ENCODE measurements at regions not wholly inside any gene's neighbourhood (a gene's known extent, or its start where the extent isn't known, plus 50 kb on each side); places are given as distances from the start of the nearest gene placed in this dataset.

- Histone ChIP-seq H3F3A (ENCODE audit: insufficient read depth, low read length, poor library complexity, severe bottlenecking) (no peaks in the 10 kb centered on the region), H2AFZ (ENCODE audit: low read depth, low read length) (no peak overlapping the region), H3K4me3 (ENCODE audit: low read length) (no peak overlapping the region), H3K9ac (ENCODE audit: low read length) (no peak overlapping the region), H4K20me1 (ENCODE audit: insufficient read depth) (no peaks in the 10 kb centered on the region), H3K9me3 (ENCODE audit: low read length) (no peaks in the 10 kb centered on the region), H3K27me3 (ENCODE audit: insufficient read depth, low read depth, low read length) (no peaks in the 10 kb centered on the region), H3K9me2 (ENCODE audit: insufficient read depth, low read length) (no peaks in the 10 kb centered on the region), H3K36me3 (ENCODE audit: insufficient read depth, low read length) (no peaks in the 10 kb centered on the region), H3K27ac (ENCODE audit: low read length) (no peak overlapping the region), H3K4me2 (ENCODE audit: low read length) (no peak overlapping the region), H3K79me2 (replicated peaks; ENCODE audit: insufficient read depth, low read length) (no peaks in the 10 kb centered on the region)
- TF ChIP-seq EP300 (conservative IDR thresholded peaks at IDR 0.05; ENCODE audit: poor library complexity, severe bottlenecking) (no peak), SMC3 (conservative IDR thresholded peaks at IDR 0.05; ENCODE audit: poor library complexity) (no peak), RAD21 (conservative IDR thresholded peaks at IDR 0.05) (no peak), POLR2AphosphoS5 (IDR thresholded peaks at IDR 0.05) (no peak), TAF1 (IDR thresholded peaks at IDR 0.05; ENCODE audit: low read depth) (no peak), MXI1 (conservative IDR thresholded peaks at IDR 0.05; ENCODE audit: poor library complexity, severe bottlenecking) (no peak), CTCF (IDR thresholded peaks at IDR 0.05; ENCODE audit: poor library complexity, severe bottlenecking) (no peak), REST (IDR thresholded peaks at IDR 0.05; ENCODE audit: borderline replicate concordance) (no peak), EZH2 (IDR thresholded peaks at IDR 0.05; ENCODE audit: borderline replicate concordance, insufficient read depth, low read length, poor library complexity, severe bottlenecking) (no peak)
Observed at GRCh38 chr1:238811211-238811879, 575.0 kb upstream of the CHRM3 start.

- Histone ChIP-seq H3K4me3 (ENCODE audit: low read length) (no peak overlapping the region), H3K9ac (ENCODE audit: low read length) (no peak overlapping the region), H3K4me2 (ENCODE audit: low read length) (no peak overlapping the region), H3K27ac (ENCODE audit: low read length) (no peak overlapping the region), H4K20me1 (ENCODE audit: insufficient read depth) (no peaks in the 10 kb centered on the region), H3F3A (ENCODE audit: insufficient read depth, low read length, poor library complexity, severe bottlenecking) (no peaks in the 10 kb centered on the region), H3K36me3 (ENCODE audit: insufficient read depth, low read length) (no peaks in the 10 kb centered on the region), H3K9me2 (ENCODE audit: insufficient read depth, low read length) (no peaks in the 10 kb centered on the region), H3K27me3 (ENCODE audit: insufficient read depth, low read depth, low read length) (no peaks in the 10 kb centered on the region), H2AFZ (ENCODE audit: low read depth, low read length) (no peak overlapping the region), H3K9me3 (ENCODE audit: low read length) (no peaks in the 10 kb centered on the region), H3K79me2 (replicated peaks; ENCODE audit: insufficient read depth, low read length) (no peaks in the 10 kb centered on the region)
- TF ChIP-seq CTCF (IDR thresholded peaks at IDR 0.05; ENCODE audit: poor library complexity, severe bottlenecking), result no peak
- no peak for TF ChIP-seq SMC3 (conservative IDR thresholded peaks at IDR 0.05; ENCODE audit: poor library complexity)
Observed at GRCh38 chr1:238790882-238791281, 595.5 kb upstream of the CHRM3 start.

Data from neural cell (in vitro differentiated cells).